Activated CD8-positive, alpha-beta memory T cell treated with anti-CD3 and anti-CD28 coated beads for 48 hours (primary cell): ENCODE measurements at regions not wholly inside any gene's neighbourhood (a gene's known extent, or its start where the extent isn't known, plus 50 kb on each side); places are given as distances from the start of the nearest gene placed in this dataset.
"Not testable (repeated sequence)": the region's sequence is repeated elsewhere in the genome, so short reads cannot be mapped to it uniquely, and the experiment has no call there.

Experiments used
- DNase-seq, 3 experiments: peaks; one replicate each; pipeline ENCODE4 v3.0.0-alpha.2; 2020; ENCODE audit warnings: low read depth in 2 of 3, low spot score in 2 of 3

DNA sequence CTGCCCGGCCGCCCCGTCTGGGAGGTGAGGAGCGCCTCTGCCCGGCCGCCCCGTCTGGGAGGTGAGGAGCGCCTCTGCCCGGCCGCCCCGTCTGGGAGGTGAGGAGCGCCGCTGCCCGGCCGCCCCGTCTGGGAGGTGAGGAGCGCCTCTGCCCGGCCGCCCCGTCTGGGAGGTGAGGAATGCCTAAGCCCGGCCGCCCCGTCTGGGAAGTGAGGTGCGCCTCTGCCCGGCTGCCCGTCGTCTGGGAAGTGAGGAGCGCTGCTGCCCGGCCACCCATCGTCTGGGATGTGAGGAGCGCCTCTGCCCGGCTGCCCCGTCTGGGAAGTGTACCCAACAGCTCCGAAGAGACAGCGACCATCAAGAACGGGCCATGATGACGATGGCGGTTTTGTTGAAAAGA is 136.6 kb upstream of the PROKR2 start:
- not testable (repeated sequence) for DNase-seq

DNA sequence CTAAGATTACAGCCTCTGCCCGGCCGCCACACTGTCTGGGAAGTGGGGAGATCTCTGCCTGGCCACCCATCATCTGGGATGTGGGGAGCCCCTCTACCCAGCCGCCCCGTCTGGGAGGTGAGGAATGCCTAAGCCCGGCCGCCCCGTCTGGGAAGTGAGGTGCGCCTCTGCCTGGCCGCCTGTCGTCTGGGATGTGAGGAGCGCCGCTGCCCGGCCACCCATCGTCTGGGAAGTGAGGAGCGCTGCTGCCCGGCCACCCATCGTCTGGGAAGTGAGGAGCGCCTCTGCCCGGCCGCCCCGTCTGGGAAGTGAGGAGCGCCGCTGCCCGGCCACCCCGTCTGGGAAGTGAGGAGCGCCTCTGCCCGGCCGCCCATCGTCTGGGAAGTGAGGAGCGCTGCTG is 135.9 kb upstream of the PROKR2 start:
- not testable (repeated sequence) for DNase-seq

DNA sequence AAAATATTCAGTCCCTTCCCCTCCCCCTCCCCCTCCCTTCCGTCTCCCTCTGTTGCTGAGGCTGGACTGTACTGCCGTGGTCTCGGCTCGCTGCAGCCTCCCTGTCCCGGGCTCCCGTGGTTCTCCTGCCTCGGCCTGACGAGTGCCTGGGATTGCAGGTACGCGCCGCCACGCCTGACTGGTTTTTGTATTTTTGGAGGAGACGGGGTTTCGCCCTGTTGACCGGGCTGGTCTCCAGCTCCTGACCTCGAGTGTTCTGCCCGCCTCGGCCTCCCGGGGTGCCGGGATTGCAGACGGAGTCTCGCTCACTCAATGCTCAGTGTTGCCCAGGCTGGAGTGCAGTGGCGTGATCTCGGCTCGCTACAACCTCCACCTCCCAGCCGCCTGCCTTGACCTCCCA is 135.5 kb upstream of the PROKR2 start:
- not testable (repeated sequence) for DNase-seq

DNA sequence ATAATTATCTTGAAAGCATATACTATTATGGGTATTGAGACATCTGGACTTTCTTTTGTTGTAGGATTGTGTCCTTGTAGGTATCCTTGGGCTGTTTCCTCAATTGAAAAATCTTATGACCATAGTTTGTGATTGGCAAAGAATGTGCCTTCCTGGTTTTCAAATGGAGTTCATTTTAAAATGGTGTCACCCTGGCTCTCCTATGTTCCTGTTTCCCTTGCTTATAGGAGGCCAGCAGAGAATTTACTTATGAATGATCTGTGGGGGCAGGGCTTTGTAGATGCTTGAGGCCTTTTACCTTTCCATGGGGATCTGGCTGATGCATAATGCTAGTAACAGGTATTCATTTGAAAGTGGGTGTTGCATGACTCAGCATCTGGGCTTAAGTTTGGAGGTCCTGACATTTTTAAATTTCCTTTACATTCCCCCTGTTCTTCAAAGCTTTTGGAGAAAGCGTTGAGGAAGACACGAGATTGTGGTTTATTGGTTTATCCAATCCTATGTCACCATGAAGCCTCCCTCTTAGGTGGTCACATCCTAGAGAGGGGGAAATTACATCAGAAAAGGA is 135.0 kb upstream of the PROKR2 start:
- no peak for DNase-seq

DNA sequence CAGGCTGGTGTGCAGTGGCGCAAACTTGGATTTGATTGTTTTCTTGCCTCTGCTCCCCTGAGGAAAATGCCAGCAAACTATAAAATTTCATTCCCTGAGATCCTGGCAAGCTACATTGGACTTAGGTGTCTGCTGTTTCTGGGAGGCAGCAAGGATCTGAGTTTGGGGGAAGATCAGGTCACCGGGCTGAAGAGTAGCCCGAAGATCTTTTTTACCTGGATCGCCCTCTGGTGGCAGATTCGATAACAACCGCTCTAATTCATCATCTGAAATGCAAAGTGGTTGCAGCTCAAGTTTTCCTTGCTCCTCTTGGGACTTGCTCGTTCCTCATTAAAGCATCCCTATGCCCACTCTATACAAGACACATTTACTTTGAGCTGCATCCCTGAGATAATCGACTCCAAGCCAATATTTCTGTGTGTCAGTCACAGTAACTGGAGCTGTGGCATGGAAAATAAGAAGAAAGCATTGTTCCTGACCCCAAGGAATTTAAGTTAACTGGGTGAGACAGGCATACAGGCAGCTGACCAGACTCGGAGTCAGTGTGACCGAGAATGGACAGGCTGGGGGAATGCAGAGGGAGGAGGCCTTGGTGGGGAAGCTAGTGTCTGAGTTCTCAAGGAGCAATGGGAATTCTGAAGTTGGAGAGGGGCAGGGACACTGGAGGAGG is 131.8 kb upstream of the PROKR2 start:
- peak in 2 of 3 experiments; percentile 16 to 27 for DNase-seq

DNA sequence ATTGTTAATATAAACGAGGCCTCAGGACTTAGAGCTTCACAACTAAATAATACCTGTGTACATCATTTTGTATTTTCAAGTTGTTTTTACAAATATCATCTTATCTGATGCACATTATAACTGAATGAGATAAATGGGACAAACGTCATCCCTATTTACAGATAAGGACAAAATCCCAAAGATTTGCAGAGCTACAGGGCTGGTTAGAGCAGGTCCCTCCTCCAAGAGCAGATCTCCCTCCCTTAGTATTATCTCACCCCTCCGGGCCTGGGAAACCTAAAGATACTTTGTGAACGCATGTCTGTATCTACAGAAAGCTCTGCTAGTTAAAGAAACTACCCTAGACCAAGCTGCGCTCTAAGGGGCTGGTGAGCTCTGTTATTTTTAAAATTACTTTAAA is 130.4 kb upstream of the PROKR2 start:
- no peak for DNase-seq

DNA sequence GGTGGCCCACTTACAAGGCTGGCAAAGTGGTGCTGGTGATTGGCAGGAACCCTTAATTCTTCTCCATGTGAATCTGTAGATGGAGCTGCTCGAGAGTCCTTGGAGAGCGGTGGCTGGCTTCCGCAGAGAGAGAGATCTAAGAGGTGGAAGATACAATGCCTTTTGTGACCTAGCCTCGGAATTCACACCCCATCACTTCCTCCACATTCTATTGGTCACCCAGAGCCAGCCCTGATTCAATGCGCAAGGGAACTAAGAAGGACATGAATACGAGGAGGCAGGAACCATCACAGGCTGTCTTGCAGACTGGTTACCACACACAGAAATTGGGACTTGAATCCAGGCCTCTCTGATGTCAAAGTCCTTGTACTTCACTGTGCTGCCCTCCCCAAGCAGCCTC is 128.9 kb upstream of the PROKR2 start:
- no peak for DNase-seq

DNA sequence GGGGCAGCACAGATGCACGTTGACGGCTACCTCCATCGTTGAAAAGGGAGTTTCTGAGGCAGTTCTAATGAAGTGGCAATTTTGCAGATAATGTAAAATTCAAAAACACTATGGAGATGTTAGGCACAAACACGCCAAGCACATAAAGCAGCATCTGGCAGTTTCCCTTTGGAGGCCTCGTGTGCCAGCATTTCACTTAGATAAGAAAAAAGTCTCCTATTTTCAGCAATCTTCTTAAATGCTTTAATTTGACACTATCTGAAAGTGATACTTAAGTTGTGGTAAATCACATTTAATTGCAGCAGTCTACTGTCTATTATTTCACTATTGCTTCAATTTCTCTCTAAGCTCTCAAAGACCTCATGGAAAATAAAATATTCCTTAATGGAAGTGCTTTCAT is 125.3 kb upstream of the PROKR2 start:
- DNase-seq, result no peak

DNA sequence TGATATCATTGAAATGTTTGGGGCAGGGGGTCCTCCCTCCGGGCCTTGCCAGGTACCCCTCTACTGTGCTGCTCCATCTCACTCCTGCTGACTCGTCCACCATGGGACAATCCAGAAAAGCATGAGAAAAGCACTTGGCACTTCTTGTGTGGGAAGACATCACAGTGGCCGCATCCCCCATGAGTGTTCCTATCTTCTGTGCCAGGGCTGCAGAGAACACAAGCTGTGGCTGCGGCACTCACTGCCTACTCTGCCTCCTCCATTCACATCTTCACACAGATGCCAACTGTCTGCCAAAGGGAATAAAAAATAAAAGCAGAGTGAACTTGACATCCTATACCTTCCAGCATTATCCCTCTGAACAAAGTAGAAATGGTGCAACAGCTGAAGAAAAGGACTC is 117.4 kb upstream of the PROKR2 start:
- DNase-seq, result no peak

DNA sequence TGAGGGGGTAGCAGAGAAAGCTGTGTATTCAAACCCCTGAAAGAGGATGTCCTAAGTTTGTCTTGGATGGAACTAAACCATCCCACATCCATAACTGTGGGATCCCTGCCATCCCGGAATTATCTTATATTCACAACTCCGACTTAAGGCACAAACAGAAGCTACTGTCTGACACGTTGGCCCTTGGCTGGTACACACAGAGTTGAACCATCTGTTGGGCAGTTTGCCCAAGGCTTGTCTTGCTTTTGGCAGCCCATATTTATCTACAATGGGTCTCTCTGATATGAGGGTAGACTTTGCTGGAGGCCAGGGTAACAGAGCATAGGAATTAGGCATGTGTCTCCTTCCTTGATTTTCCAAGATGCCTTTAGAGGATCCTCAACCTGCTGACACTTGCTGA is 116.6 kb upstream of the PROKR2 start:
- DNase-seq, result no peak

DNA sequence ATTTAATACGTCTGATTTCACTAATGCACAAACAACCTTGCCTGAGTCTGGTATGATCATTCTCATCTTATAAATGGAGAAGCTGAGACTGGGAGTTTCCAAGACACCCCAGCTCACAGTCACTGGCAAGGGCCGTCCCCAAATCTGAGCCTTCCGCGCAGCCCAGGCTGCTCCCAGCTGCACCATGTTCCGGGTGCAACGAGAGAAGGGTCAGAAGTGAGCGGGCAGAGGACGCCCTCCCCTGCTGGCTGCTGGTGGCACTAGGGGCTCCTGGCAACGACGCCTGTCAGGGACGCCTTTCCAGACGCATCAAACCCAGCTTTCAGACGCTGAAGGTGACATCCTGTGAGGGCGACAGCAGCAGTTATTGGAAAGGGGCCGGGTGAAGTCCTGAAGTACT is 115.3 kb upstream of the PROKR2 start:
- no peak for DNase-seq

DNA sequence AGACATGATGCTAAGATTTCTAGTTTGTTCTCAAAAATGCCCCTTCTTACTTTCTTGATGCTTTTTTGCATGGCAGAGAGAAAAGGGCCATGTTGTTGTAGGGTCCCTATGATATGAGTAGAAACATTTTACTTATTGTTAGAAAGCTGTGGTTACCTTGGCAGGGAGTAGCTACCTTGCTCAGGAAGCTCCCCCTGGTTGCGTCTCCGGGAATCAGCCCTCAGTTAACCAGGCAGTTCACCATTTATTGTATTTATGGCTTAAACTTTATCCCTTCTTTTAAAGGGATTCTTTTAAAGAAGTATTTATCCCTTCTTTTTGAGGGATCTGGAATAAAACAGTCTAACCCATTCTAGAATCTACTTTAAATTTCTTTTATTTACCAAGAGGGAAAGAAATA is 113.9 kb upstream of the PROKR2 start:
- DNase-seq, result no peak

DNA sequence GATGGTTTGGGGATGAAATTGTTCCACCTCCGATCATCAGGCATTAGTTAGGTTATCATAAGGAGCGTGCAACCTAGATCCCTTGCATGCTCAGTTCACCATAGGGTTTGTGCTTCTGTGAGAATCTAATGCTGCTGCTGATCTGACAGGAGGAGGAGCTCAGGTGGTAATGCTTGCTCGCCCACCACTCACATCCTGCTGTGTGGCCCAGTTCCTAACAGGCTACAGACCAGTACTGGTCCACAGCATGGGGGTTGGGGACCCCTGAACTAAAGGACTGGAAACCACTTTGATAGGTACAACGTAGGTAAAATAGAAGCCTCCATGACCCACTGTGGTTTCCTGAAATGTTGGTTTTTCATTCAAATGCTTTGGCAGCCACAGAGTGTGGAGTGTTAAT is 109.3 kb upstream of the PROKR2 start:
- DNase-seq, result no peak

DNA sequence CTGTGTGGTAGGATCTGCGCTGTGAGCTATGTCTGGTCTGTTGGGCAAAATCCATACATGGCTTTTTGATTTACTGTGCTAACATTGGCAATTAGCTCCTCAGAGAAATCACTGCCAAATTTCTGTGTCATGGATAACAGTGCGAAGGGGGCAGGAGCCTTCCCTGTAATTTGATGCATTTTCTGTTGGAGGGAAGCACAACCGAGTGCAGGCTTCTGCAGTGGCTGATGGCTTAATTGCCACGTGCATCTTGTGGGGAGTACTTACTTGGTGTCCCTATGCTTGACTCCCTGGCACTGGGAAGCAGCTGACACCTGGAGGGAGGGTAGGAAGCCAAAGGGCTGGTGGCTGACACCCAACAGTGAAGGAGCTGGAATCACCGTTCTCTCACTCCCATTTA is 99.3 kb upstream of the PROKR2 start:
- no peak for DNase-seq

DNA sequence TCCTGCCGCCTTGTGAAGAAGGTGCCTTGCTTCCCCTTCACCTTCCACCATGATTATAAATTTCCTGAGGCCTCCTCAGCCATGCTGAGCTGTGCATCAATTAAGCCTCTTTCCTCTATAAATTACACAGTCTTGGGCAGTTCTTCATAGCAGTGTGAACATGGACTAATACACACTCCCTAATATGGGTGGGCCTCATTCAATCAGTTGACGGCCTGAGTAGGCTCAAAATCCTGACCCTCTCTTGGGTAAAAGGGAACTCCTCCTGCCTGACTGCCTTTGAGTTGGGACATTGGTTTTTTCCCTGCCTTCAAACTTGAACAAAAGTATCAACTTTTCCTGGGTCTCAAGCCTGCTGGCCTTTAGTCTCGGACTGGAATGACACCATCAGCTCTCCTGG is 96.6 kb upstream of the PROKR2 start:
- DNase-seq, result no peak

DNA sequence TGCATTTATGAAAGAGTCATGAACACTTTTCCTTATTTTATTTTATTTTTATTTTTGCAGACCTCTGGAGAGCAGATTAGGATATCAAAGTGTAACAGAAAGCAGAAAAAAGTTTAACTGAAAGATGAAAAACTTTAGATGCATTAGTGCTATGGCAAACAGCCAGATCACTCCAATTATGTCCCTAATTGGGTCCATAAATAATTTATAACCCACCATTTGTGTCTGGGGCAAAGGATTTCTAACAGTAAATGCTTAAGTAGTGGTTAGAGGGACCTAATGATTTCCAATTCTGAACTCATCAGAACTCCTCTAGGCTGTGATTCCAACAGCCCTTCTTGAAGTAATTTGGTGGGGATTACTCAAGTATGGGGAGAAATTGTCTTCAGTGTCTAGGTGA is 93.7 kb upstream of the PROKR2 start:
- DNase-seq, result no peak

DNA sequence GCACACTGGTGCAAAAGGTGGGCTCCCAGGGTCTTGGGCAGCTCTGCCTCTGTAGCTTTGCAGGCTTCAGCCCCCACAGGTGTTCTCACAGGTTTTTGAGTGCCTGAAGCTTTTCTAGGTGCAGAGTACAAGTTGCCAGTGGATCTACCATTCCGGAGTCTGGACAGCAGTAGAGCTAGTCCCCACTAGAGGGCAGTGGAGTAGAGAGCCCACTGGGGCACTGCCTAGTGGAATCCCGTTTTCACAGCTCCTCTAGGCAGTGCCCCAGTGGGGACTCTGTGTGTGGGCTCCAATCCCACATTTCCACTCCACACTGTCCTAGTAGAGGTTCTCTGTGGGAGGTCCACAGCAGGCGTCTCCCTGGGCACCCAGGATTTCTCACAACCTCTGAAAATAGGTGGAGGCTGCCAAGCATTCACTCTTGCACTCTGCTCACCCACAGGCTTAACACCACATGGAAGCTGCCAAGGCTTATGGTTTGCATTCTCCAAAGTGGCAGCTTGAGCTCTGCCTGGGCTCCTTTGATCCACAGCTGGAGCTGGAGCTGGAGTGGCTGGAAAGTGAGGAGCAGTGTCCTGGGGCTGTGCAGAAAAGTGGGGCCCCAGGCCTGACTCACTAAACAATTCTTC is 86.3 kb upstream of the PROKR2 start:
- no peak for DNase-seq

DNA sequence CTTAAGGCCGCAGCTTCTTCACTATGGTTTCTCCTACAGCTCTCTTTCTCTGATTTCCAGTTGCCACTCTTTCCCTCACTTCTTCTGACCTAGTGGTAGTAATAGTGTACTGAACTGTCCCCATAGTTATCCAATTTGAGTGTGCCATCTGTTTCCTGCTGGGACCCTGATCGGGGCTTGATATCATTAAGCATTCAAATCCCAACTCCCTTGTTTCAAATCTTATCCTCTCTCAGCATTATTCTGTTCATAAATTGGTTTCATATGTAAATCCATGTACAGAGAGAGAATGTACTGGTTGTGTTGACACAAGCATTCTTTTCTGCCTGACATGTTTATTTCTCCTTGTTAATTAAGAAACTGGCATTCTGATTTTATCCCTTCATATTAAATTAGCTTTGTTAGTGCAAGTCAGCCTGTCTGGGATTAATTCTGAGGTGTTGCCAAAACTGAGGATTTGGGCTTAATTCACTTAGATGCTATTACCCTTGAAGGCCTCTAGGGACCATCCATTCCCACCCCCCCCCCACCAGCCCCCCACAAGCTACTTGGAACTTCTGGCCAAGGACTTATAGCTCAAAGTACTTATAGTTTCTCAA is 84.6 kb upstream of the PROKR2 start:
- DNase-seq, result no peak

DNA sequence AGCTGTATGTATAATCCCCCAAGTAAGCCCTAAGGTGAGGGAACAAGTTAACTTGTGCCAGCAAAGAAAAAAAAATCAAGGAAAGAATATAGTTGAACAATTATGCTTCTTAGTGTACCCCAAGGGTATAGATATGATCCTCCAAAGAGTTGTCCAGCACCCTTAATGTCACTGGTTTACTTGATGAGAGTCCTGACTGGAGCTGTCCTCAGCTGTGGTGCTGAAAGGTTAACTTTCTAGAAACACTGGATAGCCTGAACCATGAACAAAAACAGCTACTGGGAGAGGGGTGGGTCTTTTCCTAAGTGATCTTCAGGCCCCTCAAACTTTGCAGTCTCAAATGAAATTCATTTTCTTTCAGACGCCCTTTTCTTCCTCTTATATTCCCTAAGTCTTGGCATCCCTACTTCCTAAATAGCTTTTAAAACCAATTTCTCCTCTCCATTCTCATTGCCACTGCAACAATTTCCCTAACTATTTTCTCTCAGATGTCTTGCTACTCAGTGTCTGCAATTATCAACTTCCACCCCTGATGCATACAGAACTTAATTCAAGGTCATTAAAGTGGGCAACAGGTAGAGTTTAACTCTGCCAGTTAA is 83.5 kb upstream of the PROKR2 start:
- DNase-seq, result no peak

DNA sequence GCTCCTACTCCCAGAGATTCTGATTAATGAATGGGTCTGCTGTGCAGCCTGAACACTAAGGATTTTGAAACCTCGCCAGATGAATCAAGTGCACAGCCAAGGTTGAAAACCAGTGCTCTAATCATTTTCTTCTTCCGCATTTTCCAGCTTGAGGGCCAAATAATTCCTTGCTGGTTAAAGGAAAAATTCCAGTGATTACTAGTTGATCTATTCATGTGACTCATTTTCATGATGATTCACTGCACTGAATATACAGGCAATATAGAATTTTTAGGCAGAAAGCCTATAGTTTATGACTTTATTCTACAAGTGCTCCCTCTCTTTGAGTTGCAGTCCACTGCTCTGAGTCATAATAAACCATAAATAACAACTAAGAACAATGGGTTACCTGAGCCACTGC is 80.6 kb upstream of the PROKR2 start:
- DNase-seq, result no peak

DNA sequence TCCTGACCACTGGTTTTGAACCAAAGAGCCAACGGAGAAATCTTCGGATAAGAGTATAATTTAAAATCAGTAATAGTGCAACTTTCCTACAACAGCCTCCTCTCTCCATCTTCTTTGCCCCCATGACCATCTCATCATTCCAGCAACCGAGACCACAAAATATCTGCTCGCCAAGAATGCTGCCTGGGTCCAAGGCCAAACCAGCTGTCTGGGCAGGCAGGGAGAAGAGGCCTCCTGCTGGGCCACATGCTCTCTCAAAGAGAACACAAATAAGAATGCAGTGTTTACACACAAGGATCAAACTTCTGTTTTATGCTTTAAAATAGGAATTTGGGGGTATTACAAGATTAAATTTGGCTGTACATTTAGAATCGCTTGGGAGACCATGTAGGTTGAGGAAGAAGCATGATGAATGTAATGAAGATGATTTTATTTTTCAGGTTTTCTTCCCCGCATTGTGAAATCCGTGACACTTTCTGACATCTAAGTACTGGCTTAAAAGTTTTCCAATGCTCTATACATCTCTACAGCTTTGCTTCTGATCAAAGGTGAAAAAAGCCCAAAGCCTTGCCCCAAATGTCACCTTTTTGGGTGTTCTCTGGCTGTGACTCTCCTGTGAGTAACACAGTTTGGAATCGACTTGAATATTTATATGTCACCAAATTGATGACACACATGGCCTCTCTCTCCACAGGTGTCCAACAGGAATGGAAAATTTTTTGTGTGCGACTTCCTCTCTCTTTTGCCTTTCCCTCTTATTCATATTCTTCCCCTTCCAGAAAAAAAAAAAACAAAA is 79.4 kb upstream of the PROKR2 start:
- DNase-seq, result no peak
